Activated naive CD4-positive, alpha-beta T cell (primary cell): ENCODE measurements at regions not wholly inside any gene's neighbourhood (a gene's known extent, or its start where the extent isn't known, plus 50 kb on each side); places are given as distances from the start of the nearest gene placed in this dataset.
"Not testable (repeated sequence)": the region's sequence is repeated elsewhere in the genome, so short reads cannot be mapped to it uniquely, and the experiment has no call there.

Experiments used
- DNase-seq, 4 experiments: peaks; one replicate each; lab custom pipeline; 2025; lab: John Stamatoyannopoulos, UW

DNA sequence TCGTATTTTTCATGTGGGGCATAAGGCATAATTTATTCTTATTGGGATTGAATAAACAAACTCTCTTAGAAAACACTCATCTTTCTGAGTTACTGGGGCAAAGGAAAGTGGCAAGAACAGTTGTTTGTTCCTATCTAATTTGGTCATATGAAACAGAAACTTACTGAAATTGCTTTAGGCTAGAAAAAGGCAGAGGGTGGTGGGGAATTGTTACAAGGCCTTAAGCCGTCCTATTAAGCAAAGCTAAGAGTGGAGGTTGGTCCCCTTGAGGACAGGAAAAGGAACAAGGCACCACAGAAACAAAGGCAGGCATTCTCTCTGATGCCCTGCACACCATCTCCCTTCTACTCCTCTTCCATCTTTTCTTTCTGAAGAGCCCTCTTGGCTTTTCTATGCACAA lies 830.9 kb downstream of the EDEM1 start:
- DNase-seq, result no peak

DNA sequence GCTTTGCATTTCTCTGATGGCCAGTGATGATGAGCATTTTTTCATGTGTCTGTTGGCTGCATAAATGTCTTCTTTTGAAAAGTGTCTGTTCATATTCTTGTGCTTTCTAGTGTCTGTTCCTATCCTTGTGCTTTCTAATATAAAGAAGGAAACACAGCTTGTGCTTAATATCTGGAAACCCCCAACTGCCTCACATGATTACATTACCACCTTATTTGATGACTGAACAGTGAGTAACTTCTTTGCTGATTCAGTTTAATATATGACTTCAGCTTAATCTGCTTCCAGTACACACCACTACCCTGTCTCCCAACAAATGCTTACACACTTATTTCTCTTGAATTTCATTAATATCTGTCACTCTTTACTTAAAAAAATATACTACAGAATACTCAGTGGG lies 835.1 kb downstream of the EDEM1 start:
- DNase-seq, result no peak

- no peak for DNase-seq
Measured at GRCh38 chr3:6025032-6025431, 835.9 kb upstream of the GRM7 start.

DNA sequence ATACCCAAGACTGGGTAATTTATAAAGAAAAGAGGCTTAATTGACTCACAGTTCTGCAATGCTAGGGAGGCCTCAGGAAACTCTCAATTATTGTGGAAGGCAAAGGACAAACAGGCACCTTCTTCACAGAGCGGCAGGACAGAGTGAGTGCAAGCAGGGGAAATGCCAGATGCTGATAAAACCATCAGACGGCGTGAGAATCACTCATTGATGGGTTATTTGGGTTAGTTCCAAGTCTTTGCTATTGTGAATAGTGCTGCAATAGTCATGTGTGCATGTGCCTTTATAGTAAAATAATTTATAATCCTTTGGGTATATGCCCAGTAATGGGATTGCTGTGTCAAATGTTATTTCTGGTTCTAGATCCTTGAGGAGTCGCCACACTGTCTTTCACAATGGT lies 830.3 kb upstream of the GRM7 start:
- DNase-seq, result not testable (repeated sequence)

DNA sequence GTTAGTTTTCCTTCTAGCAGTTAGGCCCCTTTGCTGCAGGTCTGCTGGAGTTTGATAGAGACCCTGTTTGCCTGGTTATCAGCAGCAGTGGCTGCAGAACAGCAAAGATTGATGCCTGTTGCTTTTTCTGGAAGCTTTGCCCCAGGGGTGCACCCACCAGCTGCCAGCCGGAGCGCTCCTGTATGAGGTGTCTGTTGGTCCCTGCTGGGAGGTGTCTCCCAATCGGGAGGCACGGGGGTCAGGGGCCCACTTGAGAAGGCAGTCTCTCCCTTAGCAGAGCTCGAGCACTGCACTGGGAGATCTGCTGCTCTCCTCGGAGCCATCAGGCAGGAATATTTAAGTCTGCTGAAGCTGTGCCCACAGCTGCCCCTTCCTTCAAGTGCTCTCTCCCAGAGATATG lies 825.3 kb upstream of the GRM7 start:
- no peak for DNase-seq

- no peak for DNase-seq
Measured at GRCh38 chr3:6039971-6040370, 820.9 kb upstream of the GRM7 start.

DNA sequence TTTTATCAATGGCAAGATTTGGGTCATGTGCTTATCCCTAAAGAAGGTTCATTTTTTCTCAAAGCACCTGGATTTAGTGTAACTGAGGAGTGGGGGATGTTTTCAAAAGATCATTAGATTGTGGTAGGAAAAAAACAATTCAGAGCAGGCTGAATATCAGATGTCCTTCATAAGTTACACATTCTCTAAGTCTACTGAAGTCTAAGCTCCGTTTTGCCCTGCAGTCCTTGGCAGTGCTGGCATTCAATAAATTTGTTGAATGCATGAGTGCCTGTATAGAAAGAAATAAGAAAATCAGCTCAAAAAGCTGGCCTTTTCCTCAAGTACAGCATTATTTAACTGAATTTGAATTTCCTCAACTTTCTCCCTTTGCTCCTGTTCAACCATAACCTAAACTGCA lies 819.0 kb upstream of the GRM7 start:
- DNase-seq, result no peak

DNA sequence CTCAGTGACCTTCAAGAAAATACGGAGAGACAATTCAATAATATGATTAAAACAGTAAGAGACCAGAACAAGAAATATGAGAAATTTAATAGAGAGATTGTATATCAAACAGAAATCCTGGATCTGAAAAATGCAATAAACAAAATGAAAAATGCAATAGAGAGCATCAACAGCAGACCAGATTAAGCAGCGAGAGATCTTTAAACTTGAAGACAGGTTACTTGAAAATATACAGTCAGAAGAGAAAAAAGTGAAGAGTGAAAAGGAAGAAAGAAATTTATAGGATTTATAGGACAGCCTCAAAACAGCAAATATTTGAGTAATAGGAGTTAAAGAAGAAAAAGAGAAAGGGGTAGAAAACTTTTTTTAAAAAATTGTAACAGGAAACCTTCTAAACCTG lies 813.9 kb upstream of the GRM7 start:
- no peak for DNase-seq

GRCh38 chr3:6060251-6060650 lies 800.7 kb upstream of the GRM7 start:
- DNase-seq, result no peak

DNA sequence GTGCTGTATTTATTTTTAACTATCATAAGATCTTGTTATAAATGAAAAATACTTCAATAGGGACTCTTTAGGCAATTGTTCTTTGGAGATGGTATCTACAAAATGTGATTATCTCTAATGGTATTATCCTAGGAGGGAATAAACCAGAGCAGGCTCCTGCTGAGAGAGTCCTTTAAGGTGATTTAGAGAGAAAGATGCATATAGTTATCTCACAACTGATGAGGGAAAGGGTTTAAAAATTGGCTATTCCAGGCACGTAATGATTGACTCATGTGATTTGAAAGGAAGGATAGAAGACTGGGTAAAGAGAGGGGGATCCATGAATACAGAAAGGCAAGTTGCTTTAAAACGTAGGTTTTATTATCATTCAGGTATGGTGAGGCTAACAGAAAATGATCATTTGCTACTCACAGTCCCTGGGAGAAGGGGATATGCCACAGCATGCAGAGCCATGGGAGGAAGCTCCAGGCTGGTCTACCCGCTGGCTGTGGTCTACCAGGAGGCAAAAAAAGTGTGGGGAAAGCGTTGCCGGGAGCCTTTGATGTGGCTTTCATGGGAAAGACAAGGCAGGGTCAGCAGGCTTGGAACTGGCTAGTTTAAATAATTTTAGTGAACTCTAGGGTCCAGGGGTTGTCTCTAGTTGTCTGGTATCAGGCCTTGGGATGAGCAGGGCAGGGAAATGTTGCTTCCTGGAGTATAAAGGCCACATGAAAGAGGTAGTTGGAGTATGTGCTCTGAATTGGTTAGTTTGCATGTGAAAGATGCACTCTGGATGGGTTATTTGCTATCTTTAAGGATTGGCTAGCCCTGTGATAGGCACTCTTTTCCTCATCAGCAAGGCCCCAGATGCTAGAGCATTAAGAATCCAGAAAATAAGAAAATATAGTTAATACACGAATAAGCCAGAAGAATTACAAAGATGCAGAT lies 798.4 kb upstream of the GRM7 start:
- no peak for DNase-seq

DNA sequence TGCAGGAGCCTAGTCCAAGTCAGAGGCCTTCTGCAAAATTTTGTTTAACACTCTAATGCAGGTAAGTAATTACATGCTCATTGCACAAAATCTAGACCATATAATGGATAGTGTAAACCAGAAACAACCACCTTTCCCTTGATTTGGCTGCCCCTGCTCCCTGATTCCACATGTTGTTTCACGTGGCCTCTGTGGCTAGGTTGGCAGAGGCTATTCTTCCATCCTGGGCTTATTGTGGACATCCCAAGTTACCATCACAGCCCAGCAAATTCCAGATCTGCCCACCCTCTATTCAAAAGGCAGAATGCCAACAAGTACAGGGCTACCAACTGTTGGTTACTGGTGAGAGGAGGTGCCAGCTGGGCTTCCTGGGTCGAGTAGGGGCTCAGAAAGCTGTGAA lies 794.5 kb upstream of the GRM7 start:
- no peak for DNase-seq

DNA sequence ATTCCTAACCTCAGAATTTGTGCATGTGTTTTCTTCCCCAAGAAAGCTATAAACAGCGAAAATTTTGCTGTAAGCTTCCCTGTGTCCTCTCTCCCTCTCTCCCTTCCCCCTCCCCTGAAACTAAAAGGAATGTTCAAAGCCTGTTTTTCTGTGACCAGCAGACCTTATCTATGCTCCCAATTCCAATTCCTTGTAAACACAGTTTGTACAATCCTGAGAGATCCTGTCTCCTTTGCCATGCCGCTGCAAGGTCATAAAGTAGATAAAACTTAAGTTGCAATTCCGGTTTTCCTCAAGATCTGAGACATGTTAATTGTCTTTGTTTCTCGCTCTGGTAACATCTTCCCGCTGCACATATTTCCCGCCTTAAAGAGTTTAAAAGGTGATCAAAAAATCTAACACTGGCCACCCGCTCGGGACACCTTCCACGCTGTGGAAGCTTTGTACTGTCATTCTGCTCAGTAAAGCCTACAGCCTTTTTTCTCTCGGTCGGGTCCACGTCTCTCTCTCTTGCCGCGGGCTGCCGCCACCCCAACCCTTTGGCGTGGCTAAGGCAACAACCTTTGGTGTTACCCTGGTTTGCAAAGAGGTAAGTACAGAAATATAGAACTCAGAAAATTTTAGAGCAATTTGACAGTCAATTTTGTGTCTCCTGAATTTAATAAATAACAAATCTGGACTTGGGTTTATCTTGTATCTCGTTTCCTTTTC lies 793.9 kb upstream of the GRM7 start:
- DNase-seq, result not testable (repeated sequence)

- no peak for DNase-seq
Measured at GRCh38 chr3:6074952-6075351, 786.0 kb upstream of the GRM7 start.

DNA sequence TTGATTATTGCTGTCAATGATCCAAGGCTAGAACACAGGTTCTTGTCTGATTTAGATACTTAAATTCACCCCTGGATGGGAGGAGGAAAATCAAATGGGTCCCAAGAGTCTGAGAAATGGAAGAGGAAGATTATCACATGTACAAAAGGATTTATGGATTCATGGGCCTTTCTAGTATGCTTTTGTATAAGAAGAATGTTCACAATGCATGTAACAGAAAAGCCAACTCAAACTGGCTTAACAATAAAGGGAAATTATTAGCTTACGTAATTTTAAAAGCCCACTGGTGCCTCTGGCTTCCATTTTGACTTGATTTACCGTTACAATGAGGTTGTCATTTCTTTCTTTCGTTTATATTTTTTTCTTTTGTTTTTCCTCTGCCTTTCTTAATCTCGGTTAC lies 782.5 kb upstream of the GRM7 start:
- no peak for DNase-seq

GRCh38 chr3:6079011-6079410 lies 781.9 kb upstream of the GRM7 start:
- DNase-seq, result no peak

DNA sequence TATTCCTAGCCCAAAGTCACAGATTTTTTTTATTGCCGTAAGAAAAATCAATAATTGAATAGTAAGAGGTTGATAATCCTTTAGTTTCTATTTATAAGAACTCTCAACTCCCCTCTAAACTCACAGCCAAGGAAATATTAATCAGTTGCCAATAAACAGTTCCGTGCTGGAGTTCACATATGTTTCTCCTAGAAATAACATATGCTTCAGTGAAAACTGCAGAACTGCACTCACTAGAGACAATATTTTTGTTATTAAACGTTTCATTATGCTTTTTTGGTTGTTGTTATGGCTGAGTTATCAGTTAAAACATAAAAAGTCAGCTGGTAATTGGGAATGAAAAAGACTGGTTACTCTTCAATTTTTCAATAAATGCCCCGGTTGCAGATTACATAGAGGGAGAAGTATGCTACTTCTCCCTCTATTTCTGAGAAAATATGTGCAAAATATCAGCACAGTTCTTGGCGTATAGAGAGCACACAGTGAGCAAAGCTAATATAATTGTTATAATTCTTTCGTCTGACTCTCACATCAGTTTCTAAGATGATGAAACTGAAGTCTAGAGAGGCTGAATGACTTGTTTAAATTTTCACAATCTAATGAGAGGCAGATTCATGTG lies 781.2 kb upstream of the GRM7 start:
- no peak for DNase-seq

GRCh38 chr3:6088433-6088832 lies 772.5 kb upstream of the GRM7 start:
- DNase-seq, result no peak

GRCh38 chr3:6089780-6090179 lies 771.1 kb upstream of the GRM7 start:
- DNase-seq, result no peak

- DNase-seq, result no peak
Measured at GRCh38 chr3:6091262-6091661, 769.7 kb upstream of the GRM7 start.

DNA sequence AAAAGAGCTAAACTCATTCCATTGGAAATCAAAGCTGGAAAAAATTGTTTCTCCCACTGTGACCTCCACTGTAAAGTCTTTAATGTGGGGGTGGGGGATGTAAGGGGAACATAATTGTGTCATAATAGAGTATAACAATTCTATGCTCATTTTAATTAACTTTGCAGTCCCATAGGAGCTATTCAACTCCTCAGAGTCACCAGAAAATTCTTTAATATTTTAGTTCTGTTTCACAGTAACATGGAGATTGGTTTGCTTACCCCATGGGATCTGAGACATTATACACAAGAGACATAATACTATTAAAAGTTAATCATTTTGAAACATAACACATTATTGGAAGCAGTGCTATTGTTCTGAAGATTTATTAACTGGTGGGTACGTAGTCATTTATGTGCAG lies 765.9 kb upstream of the GRM7 start:
- DNase-seq, result no peak

- no peak for DNase-seq
Measured at GRCh38 chr3:6097021-6097420, 763.9 kb upstream of the GRM7 start.

DNA sequence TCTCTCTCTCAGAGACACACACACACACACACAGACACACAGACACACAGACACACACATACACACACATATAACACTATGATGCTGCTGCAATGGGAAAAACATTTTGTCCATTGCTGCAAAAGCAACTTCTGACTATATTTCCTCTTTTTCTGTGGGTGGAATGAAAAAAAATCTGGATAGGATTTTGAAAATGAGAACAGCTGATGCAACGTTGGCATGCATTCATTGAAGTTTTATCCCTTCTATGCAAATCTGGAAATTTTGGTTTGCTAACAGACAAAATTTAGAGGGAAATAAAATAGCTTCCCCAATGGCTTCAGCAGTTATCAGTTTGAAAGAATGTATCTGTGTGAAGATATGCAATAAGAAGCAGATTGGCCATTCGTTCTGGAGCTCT lies 763.4 kb upstream of the GRM7 start:
- no peak for DNase-seq

GRCh38 chr3:6098516-6099157 lies 762.3 kb upstream of the GRM7 start:
- no peak for DNase-seq
